ENCODE measurements at regions not wholly inside any gene's neighbourhood (a gene's known extent, or its start where the extent isn't known, plus 50 kb on each side); places are given as distances from the start of the nearest gene placed in this dataset.

DNA sequence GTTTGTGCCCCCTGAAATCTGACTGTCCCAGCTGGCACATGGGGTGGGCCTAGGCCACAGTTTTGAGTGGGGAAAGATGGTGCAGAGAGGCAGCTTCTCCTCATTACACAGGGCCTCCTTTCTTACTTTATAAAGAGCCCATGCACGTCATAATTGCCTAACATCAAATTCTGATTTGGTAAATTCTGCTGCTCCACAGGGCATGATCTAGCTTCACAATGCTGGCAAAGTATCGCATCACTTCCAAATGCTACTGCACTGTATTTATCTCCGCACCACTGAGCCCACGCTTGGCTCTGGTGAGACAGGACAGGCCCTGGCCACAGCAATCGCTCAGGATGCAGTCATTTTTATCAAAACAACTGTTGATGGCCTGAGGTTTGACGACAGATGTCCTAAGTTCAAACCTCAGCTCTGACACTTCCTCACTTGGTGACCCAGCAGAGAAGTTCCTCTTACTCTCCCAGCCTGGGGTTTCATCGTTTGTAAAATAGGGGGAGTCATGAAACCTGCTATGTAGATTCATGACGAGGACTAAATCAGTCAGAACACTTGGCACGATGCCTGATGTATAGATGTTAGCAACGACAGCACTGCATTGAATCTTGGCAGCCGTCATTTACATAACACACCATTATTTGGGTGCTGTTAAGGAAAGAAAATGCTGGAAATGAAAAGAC is 187.9 kb downstream of the TTLL2 start:
- Histone ChIP-seq H3K36me3 (replicated peaks in 1 of 2; ENCODE audit: insufficient read depth in 1 of 2, low read depth in 2 of 2) (no peaks in the 10 kb centered on the region), H3K27ac (no peak overlapping the region), H3K27me3 (no peaks in the 10 kb centered on the region), H3K4me1 (no peaks in the 10 kb centered on the region), H3K9me3 (no peaks in the 10 kb centered on the region), H3K4me3 (no peak overlapping the region)
- no peak for ATAC-seq
- 71 to 72% methylated on average over 11 of the region's 11 CpGs for WGBS, 2 donors
- DNase-seq, result no peak
- intact Hi-C loops (cut with DNase I), result no loop called here
- no peak for TF ChIP-seq POLR2A (IDR thresholded peaks at IDR 0.05)
- TF ChIP-seq, protein P1, sequence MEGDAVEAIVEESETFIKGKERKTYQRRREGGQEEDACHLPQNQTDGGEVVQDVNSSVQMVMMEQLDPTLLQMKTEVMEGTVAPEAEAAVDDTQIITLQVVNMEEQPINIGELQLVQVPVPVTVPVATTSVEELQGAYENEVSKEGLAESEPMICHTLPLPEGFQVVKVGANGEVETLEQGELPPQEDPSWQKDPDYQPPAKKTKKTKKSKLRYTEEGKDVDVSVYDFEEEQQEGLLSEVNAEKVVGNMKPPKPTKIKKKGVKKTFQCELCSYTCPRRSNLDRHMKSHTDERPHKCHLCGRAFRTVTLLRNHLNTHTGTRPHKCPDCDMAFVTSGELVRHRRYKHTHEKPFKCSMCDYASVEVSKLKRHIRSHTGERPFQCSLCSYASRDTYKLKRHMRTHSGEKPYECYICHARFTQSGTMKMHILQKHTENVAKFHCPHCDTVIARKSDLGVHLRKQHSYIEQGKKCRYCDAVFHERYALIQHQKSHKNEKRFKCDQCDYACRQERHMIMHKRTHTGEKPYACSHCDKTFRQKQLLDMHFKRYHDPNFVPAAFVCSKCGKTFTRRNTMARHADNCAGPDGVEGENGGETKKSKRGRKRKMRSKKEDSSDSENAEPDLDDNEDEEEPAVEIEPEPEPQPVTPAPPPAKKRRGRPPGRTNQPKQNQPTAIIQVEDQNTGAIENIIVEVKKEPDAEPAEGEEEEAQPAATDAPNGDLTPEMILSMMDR (IDR thresholded peaks at IDR 0.05), result no peak

DNA sequence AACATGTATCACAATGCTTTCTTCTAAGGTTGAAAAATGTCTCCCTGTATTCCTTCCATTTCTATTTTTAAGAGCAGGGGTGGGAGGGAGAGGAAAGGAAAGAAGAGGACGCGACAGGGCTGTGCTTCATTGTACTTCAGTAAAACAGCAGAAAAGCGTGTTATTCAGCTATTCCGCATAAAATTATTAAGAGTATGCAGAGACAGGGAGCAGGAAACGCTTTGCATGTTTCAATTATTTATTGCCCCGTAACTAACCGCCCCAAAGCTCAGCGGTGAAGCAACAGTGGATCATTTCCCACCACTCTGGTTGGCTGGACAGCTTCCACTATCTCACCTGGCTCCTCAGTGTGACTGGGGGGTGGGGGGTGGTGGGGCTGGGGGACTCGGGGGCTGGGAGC is 188.9 kb downstream of the TTLL2 start:
- Histone ChIP-seq H3K4me1 (no peaks in the 10 kb centered on the region), H3K27me3 (no peaks in the 10 kb centered on the region), H3K4me3 (no peak overlapping the region), H3K9me3 (no peaks in the 10 kb centered on the region), H3K27ac (no peak overlapping the region), H3K36me3 (replicated peaks in 1 of 2; ENCODE audit: insufficient read depth in 1 of 2, low read depth in 2 of 2) (no peaks in the 10 kb centered on the region)
- 66 to 78% methylated on average over 8 to 9 of the region's 9 CpGs for WGBS, 2 donors
- no peak for DNase-seq
- no peak for TF ChIP-seq POLR2A (IDR thresholded peaks at IDR 0.05)
- TF ChIP-seq, protein P1 (IDR thresholded peaks at IDR 0.05), result no peak
- intact Hi-C loops (cut with DNase I), result no loop called here
- no peak for ATAC-seq

DNA sequence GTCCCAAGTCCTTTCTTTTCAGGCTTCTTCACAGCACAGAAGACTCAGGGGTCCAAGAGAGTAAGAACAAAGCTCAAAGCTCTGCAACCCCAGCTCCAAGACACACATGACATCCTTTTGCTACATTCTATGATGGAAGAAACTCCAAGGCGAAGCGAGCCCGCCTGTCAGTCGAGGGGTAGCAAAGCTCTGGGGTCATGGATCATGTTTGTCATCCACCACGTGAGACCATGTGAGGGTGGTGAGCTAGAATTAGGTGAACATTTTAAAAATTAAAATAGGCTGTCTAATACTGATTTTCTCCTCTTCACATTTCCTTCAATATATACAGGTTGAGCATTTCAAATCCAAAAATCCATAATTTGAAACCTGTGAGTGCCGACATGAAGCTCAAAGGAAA is 189.6 kb downstream of the TTLL2 start:
- Histone ChIP-seq H3K27ac (no peak overlapping the region), H3K27me3 (no peaks in the 10 kb centered on the region), H3K36me3 (replicated peaks in 1 of 2; ENCODE audit: insufficient read depth in 1 of 2, low read depth in 2 of 2) (no peaks in the 10 kb centered on the region), H3K4me1 (no peaks in the 10 kb centered on the region), H3K4me3 (no peak overlapping the region), H3K9me3 (no peaks in the 10 kb centered on the region)
- no peak for ATAC-seq
- 93% methylated on average over 6 of the region's 6 CpGs for WGBS, 2 donors
- TF ChIP-seq, protein P1 (IDR thresholded peaks at IDR 0.05), result no peak
- TF ChIP-seq POLR2A (IDR thresholded peaks at IDR 0.05), result no peak
- intact Hi-C loops (cut with DNase I), result no loop called here
- no peak for DNase-seq

DNA sequence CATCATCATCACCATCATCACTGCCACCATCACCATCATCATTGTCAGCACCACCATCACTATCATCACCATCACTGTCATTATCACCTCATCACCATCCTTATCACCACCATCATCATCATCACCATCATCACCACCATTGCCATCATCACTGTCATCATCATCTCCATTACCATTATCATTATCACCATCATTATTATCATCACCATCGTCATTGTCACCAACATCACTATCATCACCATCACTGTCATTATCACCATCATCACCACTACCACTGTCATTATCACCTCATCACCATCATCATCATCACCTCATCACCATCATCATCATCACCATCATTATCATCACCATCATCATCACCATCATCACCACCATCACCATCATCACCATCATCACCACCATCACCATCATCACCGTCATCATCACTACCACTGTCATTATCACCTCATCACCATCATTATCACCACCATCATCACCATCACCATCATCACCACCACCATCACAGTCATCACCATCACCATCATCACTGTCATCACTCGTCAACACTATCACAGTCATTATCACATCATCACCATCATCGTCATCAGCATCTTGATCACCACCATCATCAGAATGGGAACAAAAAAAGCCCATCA is 191.1 kb downstream of the TTLL2 start:
- DNase-seq, result no peak
- no peak for ATAC-seq
- H3K27me3 ChIP-seq, result no peaks in the 10 kb centered on the region
- no peaks in the 10 kb centered on the region for H3K4me1 ChIP-seq
- no peaks in the 10 kb centered on the region for H3K9me3 ChIP-seq
- intact Hi-C loops (cut with DNase I), result no loop called here
- H3K27ac ChIP-seq, result no peak overlapping the region
- no peak for TF ChIP-seq POLR2A (IDR thresholded peaks at IDR 0.05)
- TF ChIP-seq, protein P1 (IDR thresholded peaks at IDR 0.05), result no peak
- no peaks in the 10 kb centered on the region for H3K36me3 ChIP-seq (replicated peaks in 1 of 2; ENCODE audit: insufficient read depth in 1 of 2, low read depth in 2 of 2)
- WGBS, 2 donors, result 48 to 71% methylated on average over 4 of the region's 4 CpGs
- no peak overlapping the region for H3K4me3 ChIP-seq
